ENCODE measurements at regions not wholly inside any gene's neighbourhood (a gene's known extent, or its start where the extent isn't known, plus 50 kb on each side); places are given as distances from the start of the nearest gene placed in this dataset.

DNA sequence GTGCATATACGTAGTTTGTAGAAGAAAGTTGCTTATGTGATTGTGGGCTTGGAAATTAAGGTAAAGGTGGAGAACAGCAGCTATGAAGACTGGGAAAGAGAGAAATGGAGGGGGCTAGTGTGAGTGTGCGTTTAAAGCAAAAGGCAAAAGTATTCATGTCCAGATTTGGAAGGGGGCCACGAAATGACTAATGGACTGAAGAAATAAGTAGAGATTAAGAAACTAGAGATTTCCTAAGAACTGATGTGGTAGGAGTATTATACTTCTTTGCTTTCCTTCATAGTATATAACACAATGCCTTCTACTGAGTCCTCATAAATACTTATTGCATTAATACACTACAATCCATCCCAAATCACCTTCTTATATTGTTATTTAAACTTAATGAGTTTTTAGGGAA is 298.6 kb upstream of the NOVA1 start:
- WGBS, 2 donors = 70 to 73% methylated on average over 3 of the region's 3 CpGs
- no peaks in the 10 kb centered on the region for H3K4me1 ChIP-seq (ENCODE audit: control insufficient read depth in 2 of 2, insufficient read depth in 2 of 2, low read length in 1 of 2)
- H3K27ac ChIP-seq (ENCODE audit: low read depth in 2 of 2, low read length in 1 of 2) = no peak overlapping the region
- H3K27me3 ChIP-seq (ENCODE audit: control insufficient read depth in 1 of 2, insufficient read depth in 2 of 2, low read length in 2 of 2) = no peaks in the 10 kb centered on the region
- H3K9me3 ChIP-seq (ENCODE audit: control insufficient read depth in 2 of 2, insufficient read depth in 1 of 2, low read depth in 1 of 2, low read length in 1 of 2) = no peaks in the 10 kb centered on the region
- H3K4me3 ChIP-seq (ENCODE audit: low read depth in 1 of 2, low read length in 2 of 2) = no peak overlapping the region
- H3K36me3 ChIP-seq (ENCODE audit: control insufficient read depth in 2 of 2, insufficient read depth in 2 of 2, low read length in 1 of 2) = no peaks in the 10 kb centered on the region

DNA sequence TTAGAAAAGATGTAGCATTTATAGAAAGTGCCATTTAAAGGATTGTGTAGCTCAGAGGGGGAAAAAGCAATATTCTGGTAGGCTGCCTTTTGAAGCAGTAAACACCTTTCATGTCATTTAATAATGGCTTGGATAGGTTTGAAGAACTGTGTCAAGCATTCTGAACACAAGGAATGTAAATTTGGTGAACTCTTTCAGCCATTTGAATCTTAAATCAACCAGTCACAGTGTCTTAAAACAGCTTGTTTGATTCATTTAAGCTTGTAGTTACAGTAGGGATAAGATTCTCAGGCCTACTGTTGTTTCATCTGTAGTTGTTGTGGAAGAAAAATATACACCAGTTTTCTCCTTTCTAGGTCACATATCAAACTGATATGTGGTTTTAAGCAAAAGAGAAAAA is 299.4 kb upstream of the NOVA1 start:
- Histone ChIP-seq H3K27me3 (ENCODE audit: control insufficient read depth in 1 of 2, insufficient read depth in 2 of 2, low read length in 2 of 2) (no peaks in the 10 kb centered on the region), H3K4me1 (ENCODE audit: control insufficient read depth in 2 of 2, insufficient read depth in 2 of 2, low read length in 1 of 2) (no peaks in the 10 kb centered on the region), H3K4me3 (ENCODE audit: low read depth in 1 of 2, low read length in 2 of 2) (no peak overlapping the region), H3K27ac (ENCODE audit: low read depth in 2 of 2, low read length in 1 of 2) (no peak overlapping the region), H3K9me3 (ENCODE audit: control insufficient read depth in 2 of 2, insufficient read depth in 1 of 2, low read depth in 1 of 2, low read length in 1 of 2) (no peaks in the 10 kb centered on the region), H3K36me3 (ENCODE audit: control insufficient read depth in 2 of 2, insufficient read depth in 2 of 2, low read length in 1 of 2) (no peaks in the 10 kb centered on the region)

DNA sequence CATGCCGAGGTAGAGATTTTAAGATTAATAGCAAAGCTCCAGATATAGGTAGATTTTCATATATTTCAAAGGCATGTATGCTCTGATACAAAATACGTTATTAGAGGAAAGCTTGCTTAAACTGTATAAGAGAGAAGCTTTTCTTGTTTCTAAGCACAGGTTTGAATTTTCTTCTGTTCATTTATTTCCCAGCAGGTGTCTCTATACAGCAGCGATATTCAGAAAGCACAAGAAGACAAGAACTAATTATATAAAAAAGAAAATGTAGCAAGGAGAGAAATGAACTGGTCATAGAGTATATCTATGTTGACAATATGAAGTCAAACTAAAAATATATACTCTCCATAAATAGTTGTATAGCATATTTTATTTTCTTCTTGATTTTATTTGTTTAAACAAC is 307.4 kb upstream of the NOVA1 start:
- Histone ChIP-seq H3K4me1 (ENCODE audit: control insufficient read depth in 2 of 2, insufficient read depth in 2 of 2, low read length in 1 of 2) (no peaks in the 10 kb centered on the region), H3K36me3 (ENCODE audit: control insufficient read depth in 2 of 2, insufficient read depth in 2 of 2, low read length in 1 of 2) (no peaks in the 10 kb centered on the region)

DNA sequence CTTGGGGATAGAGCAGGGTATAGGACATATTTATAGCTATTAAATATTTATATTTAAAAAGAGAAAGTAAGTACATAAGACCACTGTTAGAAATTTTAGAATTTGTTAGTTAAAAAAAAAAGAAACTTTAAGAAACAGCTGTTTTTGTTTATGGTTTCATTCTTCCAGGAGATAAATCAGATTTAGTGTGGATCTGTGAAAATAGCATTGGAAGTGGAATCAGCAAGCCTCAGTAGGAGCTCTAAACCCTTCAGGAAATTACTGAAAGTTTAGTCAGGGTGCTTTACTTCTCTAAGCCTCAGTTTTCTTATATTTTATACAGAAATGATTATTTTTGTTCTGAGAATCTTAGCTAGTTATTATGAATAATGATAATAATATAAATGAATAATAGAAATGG is 316.0 kb upstream of the NOVA1 start:
- no peak overlapping the region for H3K27ac ChIP-seq (ENCODE audit: low read depth in 2 of 2, low read length in 1 of 2)
- H3K27me3 ChIP-seq (ENCODE audit: control insufficient read depth in 1 of 2, insufficient read depth in 2 of 2, low read length in 2 of 2) = no peaks in the 10 kb centered on the region
- H3K4me3 ChIP-seq (ENCODE audit: low read depth in 1 of 2, low read length in 2 of 2) = no peak overlapping the region
- H3K4me1 ChIP-seq (ENCODE audit: control insufficient read depth in 2 of 2, insufficient read depth in 2 of 2, low read length in 1 of 2) = no peaks in the 10 kb centered on the region
- H3K36me3 ChIP-seq (ENCODE audit: control insufficient read depth in 2 of 2, insufficient read depth in 2 of 2, low read length in 1 of 2) = no peaks in the 10 kb centered on the region
- H3K9me3 ChIP-seq (ENCODE audit: control insufficient read depth in 2 of 2, insufficient read depth in 1 of 2, low read depth in 1 of 2, low read length in 1 of 2) = no peaks in the 10 kb centered on the region

More for the DNA sequence above, 307.4 kb upstream of the NOVA1 start:
- H3K27me3 ChIP-seq (ENCODE audit: control insufficient read depth in 1 of 2, insufficient read depth in 2 of 2, low read length in 2 of 2) = no peaks in the 10 kb centered on the region
- no peaks in the 10 kb centered on the region for H3K9me3 ChIP-seq (ENCODE audit: control insufficient read depth in 2 of 2, insufficient read depth in 1 of 2, low read depth in 1 of 2, low read length in 1 of 2)
- H3K4me3 ChIP-seq (ENCODE audit: low read depth in 1 of 2, low read length in 2 of 2) = no peak overlapping the region
- WGBS, 2 donors = 64 to 65% methylated on average over 3 of the region's 3 CpGs
- no peak overlapping the region for H3K27ac ChIP-seq (ENCODE audit: low read depth in 2 of 2, low read length in 1 of 2)

DNA sequence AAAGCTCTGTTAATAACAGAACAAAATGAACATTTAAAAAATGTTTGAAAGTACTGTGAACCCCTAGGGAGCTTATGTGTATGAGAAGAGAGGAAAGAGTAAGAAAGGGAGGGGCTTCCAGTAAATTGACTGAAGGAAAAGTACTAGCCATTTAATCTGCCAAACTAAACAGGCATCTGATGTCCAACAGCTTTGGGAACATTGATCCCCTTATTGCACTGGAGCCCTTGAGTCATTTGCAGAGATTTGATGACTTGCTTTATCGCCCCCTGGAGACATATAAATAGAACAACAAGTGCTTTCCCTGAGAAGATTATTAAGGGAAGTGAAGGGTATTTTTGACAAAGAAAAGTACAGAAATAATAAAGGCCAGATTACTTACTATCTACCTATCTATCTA is 319.3 kb upstream of the NOVA1 start:
- WGBS, 2 donors = 5 to 14% methylated on average over 1 of the region's 1 CpG
- Histone ChIP-seq H3K4me3 (ENCODE audit: low read depth in 1 of 2, low read length in 2 of 2) (no peak overlapping the region), H3K9me3 (ENCODE audit: control insufficient read depth in 2 of 2, insufficient read depth in 1 of 2, low read depth in 1 of 2, low read length in 1 of 2) (no peaks in the 10 kb centered on the region), H3K36me3 (ENCODE audit: control insufficient read depth in 2 of 2, insufficient read depth in 2 of 2, low read length in 1 of 2) (no peaks in the 10 kb centered on the region), H3K27me3 (ENCODE audit: control insufficient read depth in 1 of 2, insufficient read depth in 2 of 2, low read length in 2 of 2) (no peaks in the 10 kb centered on the region), H3K4me1 (ENCODE audit: control insufficient read depth in 2 of 2, insufficient read depth in 2 of 2, low read length in 1 of 2) (no peaks in the 10 kb centered on the region), H3K27ac (ENCODE audit: low read depth in 2 of 2, low read length in 1 of 2) (no peak overlapping the region)

DNA sequence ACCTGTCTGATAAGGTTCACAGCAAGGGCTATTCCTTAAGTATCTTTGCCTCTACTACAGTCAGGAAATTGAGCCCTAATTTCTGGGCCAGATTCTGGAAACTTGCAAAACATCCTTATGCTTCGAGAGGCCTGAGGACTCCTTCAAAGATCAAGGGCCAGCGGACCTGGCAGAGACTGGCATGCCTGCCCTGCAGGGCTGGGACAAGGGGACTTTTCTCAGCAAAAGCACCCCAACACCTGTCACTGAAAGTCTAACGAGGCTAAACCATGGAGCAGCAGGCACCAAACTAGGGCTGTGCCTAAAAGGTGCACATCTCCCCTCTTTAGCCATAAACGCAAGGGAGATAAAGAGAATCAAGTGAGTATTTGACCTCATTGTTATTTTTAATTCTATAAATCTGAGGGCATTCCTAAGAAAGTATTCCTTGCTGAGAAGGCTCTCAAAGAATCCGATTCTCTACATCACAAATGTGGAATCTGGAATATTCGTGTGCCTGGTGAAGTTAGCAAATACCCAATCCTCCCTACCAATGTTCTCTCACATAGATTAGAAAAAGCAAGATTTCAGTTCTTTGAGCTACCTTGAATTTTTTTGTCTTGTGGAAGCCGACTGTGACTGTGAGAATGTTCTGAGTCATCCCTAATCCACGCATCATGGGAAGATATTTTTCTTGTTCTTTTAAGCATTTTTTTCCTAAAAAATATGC is 328.2 kb upstream of the NOVA1 start:
- WGBS, 2 donors = 66 to 70% methylated on average over 8 of the region's 8 CpGs
- no peak overlapping the region for H3K4me3 ChIP-seq (ENCODE audit: low read depth in 1 of 2, low read length in 2 of 2)
- H3K36me3 ChIP-seq (ENCODE audit: control insufficient read depth in 2 of 2, insufficient read depth in 2 of 2, low read length in 1 of 2) = no peaks in the 10 kb centered on the region
- no peak overlapping the region for H3K27ac ChIP-seq (ENCODE audit: low read depth in 2 of 2, low read length in 1 of 2)
- no peaks in the 10 kb centered on the region for H3K4me1 ChIP-seq (ENCODE audit: control insufficient read depth in 2 of 2, insufficient read depth in 2 of 2, low read length in 1 of 2)
- no peaks in the 10 kb centered on the region for H3K27me3 ChIP-seq (ENCODE audit: control insufficient read depth in 1 of 2, insufficient read depth in 2 of 2, low read length in 2 of 2)
- H3K9me3 ChIP-seq (ENCODE audit: control insufficient read depth in 2 of 2, insufficient read depth in 1 of 2, low read depth in 1 of 2, low read length in 1 of 2) = no peaks in the 10 kb centered on the region

DNA sequence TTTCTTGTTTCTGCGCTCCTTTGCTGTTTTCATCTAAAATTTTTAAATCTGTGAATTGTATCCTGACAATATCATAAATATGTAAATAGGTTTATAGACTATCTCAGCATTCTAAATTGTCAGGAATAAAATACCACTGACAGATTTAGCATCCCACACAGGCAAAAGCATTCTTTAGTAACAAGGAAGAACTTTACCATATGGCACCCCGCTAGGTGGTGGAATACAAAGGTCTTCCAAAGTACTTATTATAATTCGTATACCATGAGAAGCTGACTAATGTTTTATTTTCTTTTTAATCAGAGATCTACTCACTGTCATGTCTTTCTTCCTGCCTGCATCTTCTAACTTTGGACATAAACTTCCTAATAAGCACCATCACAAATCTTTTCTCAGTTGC is 328.8 kb upstream of the NOVA1 start:
- Histone ChIP-seq H3K27ac (ENCODE audit: low read depth in 2 of 2, low read length in 1 of 2) (no peak overlapping the region), H3K4me1 (ENCODE audit: control insufficient read depth in 2 of 2, insufficient read depth in 2 of 2, low read length in 1 of 2) (no peaks in the 10 kb centered on the region), H3K36me3 (ENCODE audit: control insufficient read depth in 2 of 2, insufficient read depth in 2 of 2, low read length in 1 of 2) (no peaks in the 10 kb centered on the region), H3K27me3 (ENCODE audit: control insufficient read depth in 1 of 2, insufficient read depth in 2 of 2, low read length in 2 of 2) (no peaks in the 10 kb centered on the region), H3K4me3 (ENCODE audit: low read depth in 1 of 2, low read length in 2 of 2) (no peak overlapping the region), H3K9me3 (ENCODE audit: control insufficient read depth in 2 of 2, insufficient read depth in 1 of 2, low read depth in 1 of 2, low read length in 1 of 2) (no peaks in the 10 kb centered on the region)
- WGBS, 2 donors = 53 to 61% methylated on average over 3 of the region's 3 CpGs

DNA sequence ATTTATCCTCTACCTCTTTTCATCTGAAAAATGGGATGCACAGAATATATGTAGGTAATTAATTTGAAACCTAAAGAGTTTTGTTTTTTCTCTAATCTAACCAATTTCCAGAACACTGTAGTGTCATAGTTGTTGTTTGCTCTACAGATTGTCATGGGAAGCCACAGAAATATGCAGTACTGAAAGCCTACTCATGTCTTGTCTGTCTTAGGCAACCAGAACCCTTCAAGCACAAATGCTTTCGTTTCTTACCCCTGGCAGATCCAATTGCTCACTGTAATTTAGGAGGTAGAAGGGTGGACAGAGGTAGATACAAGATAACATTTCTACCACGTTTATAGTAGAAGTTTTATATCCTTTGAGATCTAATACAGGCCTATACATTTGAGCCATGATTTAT is 330.2 kb upstream of the NOVA1 start:
- 64 to 67% methylated on average over 2 of the region's 2 CpGs for WGBS, 2 donors
- no peak overlapping the region for H3K27ac ChIP-seq (ENCODE audit: low read depth in 2 of 2, low read length in 1 of 2)
- no peaks in the 10 kb centered on the region for H3K4me1 ChIP-seq (ENCODE audit: control insufficient read depth in 2 of 2, insufficient read depth in 2 of 2, low read length in 1 of 2)
- no peaks in the 10 kb centered on the region for H3K9me3 ChIP-seq (ENCODE audit: control insufficient read depth in 2 of 2, insufficient read depth in 1 of 2, low read depth in 1 of 2, low read length in 1 of 2)
- no peaks in the 10 kb centered on the region for H3K36me3 ChIP-seq (ENCODE audit: control insufficient read depth in 2 of 2, insufficient read depth in 2 of 2, low read length in 1 of 2)
- no peaks in the 10 kb centered on the region for H3K27me3 ChIP-seq (ENCODE audit: control insufficient read depth in 1 of 2, insufficient read depth in 2 of 2, low read length in 2 of 2)
- no peak overlapping the region for H3K4me3 ChIP-seq (ENCODE audit: low read depth in 1 of 2, low read length in 2 of 2)

DNA sequence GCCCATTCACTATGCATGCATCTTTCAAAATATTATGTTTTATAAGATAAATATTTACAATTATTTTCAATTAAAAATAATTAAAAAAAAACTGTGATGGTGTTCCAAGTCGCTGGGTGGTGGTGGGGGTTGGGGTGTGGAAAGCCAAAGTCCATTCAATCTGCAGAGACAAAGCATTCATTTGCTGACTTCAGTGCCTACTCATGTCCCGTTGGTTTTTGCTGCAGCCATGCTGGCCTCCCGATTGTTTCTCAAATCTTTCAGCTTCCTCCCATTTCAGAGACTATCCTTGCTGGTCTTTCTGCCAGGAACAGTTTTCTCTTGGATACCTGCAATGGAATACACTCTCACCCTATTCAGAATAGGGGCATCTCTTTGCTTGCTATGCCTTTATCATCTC is 331.5 kb upstream of the NOVA1 start:
- no peaks in the 10 kb centered on the region for H3K9me3 ChIP-seq (ENCODE audit: control insufficient read depth in 2 of 2, insufficient read depth in 1 of 2, low read depth in 1 of 2, low read length in 1 of 2)
- no peaks in the 10 kb centered on the region for H3K36me3 ChIP-seq (ENCODE audit: control insufficient read depth in 2 of 2, insufficient read depth in 2 of 2, low read length in 1 of 2)
- no peak overlapping the region for H3K4me3 ChIP-seq (ENCODE audit: low read depth in 1 of 2, low read length in 2 of 2)
- H3K4me1 ChIP-seq (ENCODE audit: control insufficient read depth in 2 of 2, insufficient read depth in 2 of 2, low read length in 1 of 2) = no peaks in the 10 kb centered on the region
- no peak overlapping the region for H3K27ac ChIP-seq (ENCODE audit: low read depth in 2 of 2, low read length in 1 of 2)
- WGBS, 2 donors = 62 to 77% methylated on average over 3 of the region's 3 CpGs
- no peaks in the 10 kb centered on the region for H3K27me3 ChIP-seq (ENCODE audit: control insufficient read depth in 1 of 2, insufficient read depth in 2 of 2, low read length in 2 of 2)

DNA sequence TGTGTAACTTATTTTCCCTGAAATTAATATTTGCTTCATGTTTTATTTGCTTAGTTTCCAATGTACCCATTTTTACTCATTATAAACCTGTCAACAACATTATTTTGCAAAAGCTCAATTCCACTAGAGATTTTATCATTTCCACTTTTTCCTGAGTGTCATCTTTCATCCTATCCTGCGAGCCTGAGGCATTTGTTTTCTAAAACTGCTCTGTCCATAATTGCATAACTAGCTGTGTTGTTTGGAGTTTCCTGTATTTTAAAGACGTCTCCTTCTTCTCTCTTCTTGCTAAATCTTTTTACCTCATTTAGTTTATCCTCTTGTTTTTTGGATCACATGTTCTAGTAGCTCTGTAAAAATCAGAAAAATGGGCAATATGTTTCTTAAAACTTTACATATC is 332.7 kb upstream of the NOVA1 start:
- no peaks in the 10 kb centered on the region for H3K4me1 ChIP-seq (ENCODE audit: control insufficient read depth in 2 of 2, insufficient read depth in 2 of 2, low read length in 1 of 2)
- 49 to 53% methylated on average over 2 of the region's 2 CpGs for WGBS, 2 donors
- no peak overlapping the region for H3K4me3 ChIP-seq (ENCODE audit: low read depth in 1 of 2, low read length in 2 of 2)
- H3K27ac ChIP-seq (ENCODE audit: low read depth in 2 of 2, low read length in 1 of 2) = no peak overlapping the region
- H3K36me3 ChIP-seq (ENCODE audit: control insufficient read depth in 2 of 2, insufficient read depth in 2 of 2, low read length in 1 of 2) = no peaks in the 10 kb centered on the region
- H3K27me3 ChIP-seq (ENCODE audit: control insufficient read depth in 1 of 2, insufficient read depth in 2 of 2, low read length in 2 of 2) = no peaks in the 10 kb centered on the region
- H3K9me3 ChIP-seq (ENCODE audit: control insufficient read depth in 2 of 2, insufficient read depth in 1 of 2, low read depth in 1 of 2, low read length in 1 of 2) = no peaks in the 10 kb centered on the region

Data from esophagus (tissue), 2 donors.